ENCODE measurements at regions not wholly inside any gene's neighbourhood (a gene's known extent, or its start where the extent isn't known, plus 50 kb on each side); places are given as distances from the start of the nearest gene placed in this dataset.

DNA sequence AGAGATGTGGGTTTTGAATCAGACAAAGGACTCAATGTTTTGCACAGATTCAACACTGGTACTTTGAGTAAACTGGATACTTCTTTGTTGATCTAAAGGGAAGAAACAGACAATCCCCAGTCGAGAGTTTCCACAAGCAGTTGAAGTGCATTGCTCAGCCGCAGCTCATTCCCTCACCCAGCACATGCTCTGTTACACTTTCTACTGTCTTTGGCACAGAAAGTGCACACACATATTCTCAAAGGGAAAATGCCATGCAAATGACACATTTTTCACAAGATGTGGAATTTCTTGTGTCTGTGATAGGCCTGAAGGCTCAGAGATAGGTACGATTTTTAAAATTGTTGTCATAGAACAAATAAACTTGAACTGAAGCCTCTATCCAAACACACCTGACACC is 258.9 kb upstream of the TRIB2 start:
- ChIA-PET POLR2A (interaction anchor here (0.7 kb wide), 1 partner anchor 37 kb away, joined by 3 read pairs; no protein-coding TSS in a partner anchor), CTCF (ENCODE audit: unreplicated experiment) (no interaction called here)
- Histone ChIP-seq H3K4me1 (ENCODE audit: insufficient read depth, low read length, poor library complexity, severe bottlenecking) (no peaks in the 10 kb centered on the region), H3K36me3 (ENCODE audit: insufficient read depth, low read length) (no peaks in the 10 kb centered on the region), H3K9me2 (ENCODE audit: insufficient read depth, low read length) (no peaks in the 10 kb centered on the region), H3K27ac (ENCODE audit: low read depth, low read length, poor library complexity, severe bottlenecking) (no peak overlapping the region), H4K20me1 (ENCODE audit: insufficient read depth, low read length) (no peaks in the 10 kb centered on the region), H2AFZ (ENCODE audit: low read length) (no peak overlapping the region), H3K4me3 (ENCODE audit: low read depth, low read length, poor library complexity, severe bottlenecking) (no peak overlapping the region), H3K79me2 (ENCODE audit: insufficient read depth, low read depth, low read length) (no peaks in the 10 kb centered on the region), H3K4me2 (ENCODE audit: low read length) (no peak overlapping the region), H3K9me3 (ENCODE audit: low read length) (no peaks in the 10 kb centered on the region)
- no peak for TF ChIP-seq EZH2phosphoT487 (IDR thresholded peaks at IDR 0.05; ENCODE audit: borderline replicate concordance, low read depth, low read length)
- TF ChIP-seq, protein P1, sequence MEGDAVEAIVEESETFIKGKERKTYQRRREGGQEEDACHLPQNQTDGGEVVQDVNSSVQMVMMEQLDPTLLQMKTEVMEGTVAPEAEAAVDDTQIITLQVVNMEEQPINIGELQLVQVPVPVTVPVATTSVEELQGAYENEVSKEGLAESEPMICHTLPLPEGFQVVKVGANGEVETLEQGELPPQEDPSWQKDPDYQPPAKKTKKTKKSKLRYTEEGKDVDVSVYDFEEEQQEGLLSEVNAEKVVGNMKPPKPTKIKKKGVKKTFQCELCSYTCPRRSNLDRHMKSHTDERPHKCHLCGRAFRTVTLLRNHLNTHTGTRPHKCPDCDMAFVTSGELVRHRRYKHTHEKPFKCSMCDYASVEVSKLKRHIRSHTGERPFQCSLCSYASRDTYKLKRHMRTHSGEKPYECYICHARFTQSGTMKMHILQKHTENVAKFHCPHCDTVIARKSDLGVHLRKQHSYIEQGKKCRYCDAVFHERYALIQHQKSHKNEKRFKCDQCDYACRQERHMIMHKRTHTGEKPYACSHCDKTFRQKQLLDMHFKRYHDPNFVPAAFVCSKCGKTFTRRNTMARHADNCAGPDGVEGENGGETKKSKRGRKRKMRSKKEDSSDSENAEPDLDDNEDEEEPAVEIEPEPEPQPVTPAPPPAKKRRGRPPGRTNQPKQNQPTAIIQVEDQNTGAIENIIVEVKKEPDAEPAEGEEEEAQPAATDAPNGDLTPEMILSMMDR (conservative IDR thresholded peaks at IDR 0.05; ENCODE audit: low read length) = no peak
- no peak for DNase-seq (ENCODE audit: low spot score)
- intact Hi-C loops (cut with micrococcal nuclease; ENCODE audit: unreplicated experiment) = no loop called here
- no TSS peak for BruUV-seq (replicated peaks)

DNA sequence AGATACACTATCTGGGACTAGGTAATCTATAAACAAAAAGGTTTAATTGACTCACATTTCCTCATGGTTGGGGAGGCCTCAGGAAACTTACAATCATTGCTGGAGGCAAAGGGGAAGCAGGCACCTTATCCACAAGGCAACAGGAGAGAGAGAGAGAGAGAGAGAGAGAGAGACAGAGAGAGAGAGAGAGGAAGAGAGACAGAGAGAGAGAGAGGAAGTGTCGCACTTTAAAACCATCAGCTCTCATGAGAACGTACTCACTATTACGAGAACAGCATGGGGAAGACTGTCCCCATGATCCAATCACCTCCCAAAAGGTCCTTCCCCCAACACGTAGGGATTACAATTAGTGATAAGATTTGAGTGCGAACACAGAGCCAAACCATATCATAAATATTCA is 253.5 kb upstream of the TRIB2 start:
- H3K4me2 ChIP-seq (ENCODE audit: low read length) = no peak overlapping the region
- no peak overlapping the region for H2AFZ ChIP-seq (ENCODE audit: low read length)
- H3K4me1 ChIP-seq (ENCODE audit: insufficient read depth, low read length, poor library complexity, severe bottlenecking) = no peaks in the 10 kb centered on the region
- no peak overlapping the region for H3K4me3 ChIP-seq (ENCODE audit: low read depth, low read length, poor library complexity, severe bottlenecking)
- no peak for DNase-seq (ENCODE audit: low spot score)
- ChIA-PET CTCF (ENCODE audit: unreplicated experiment) (no interaction called here), POLR2A (interaction anchor here (0.7 kb wide), 1 partner anchor 13 kb away, joined by 3 read pairs; no protein-coding TSS in a partner anchor)
- intact Hi-C loops (cut with micrococcal nuclease; ENCODE audit: unreplicated experiment) = no loop called here
- H3K36me3 ChIP-seq (ENCODE audit: insufficient read depth, low read length) = no peaks in the 10 kb centered on the region
- BruUV-seq (replicated peaks) = no TSS peak
- H3K27ac ChIP-seq (ENCODE audit: low read depth, low read length, poor library complexity, severe bottlenecking) = no peak overlapping the region
- H3K9me2 ChIP-seq (ENCODE audit: insufficient read depth, low read length) = no peaks in the 10 kb centered on the region
- TF ChIP-seq, protein P1 (conservative IDR thresholded peaks at IDR 0.05; ENCODE audit: low read length) = no peak
- TF ChIP-seq EZH2phosphoT487 (IDR thresholded peaks at IDR 0.05; ENCODE audit: borderline replicate concordance, low read depth, low read length) = no peak
- H3K79me2 ChIP-seq (ENCODE audit: insufficient read depth, low read depth, low read length) = no peaks in the 10 kb centered on the region
- H3K9me3 ChIP-seq (ENCODE audit: low read length) = no peaks in the 10 kb centered on the region
- no peaks in the 10 kb centered on the region for H4K20me1 ChIP-seq (ENCODE audit: insufficient read depth, low read length)

DNA sequence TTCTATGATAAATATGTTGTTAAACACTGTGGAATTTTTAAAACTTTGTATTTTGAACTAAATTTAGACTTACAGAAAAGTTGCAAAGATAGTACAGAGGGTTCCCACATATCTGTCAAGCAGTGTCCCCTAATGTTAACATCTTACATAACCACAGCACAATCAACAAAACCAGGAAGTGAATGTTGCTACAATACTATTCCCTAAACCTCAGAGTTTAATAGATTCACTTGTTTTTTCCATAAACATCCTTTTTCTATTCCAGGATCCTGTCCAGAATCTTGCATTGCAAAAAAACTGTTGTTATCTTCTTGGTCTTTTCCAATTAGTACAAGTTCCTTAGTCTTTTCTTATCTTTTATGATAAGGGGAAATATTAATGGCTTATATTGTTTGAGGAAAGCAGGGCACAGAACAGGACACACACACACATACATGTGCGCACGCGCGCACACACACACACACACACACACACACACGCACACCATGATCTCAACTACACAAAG is 251.1 kb upstream of the TRIB2 start:
- Histone ChIP-seq H2AFZ (ENCODE audit: low read length) (no peak overlapping the region), H3K9me2 (ENCODE audit: insufficient read depth, low read length) (no peaks in the 10 kb centered on the region), H3K79me2 (ENCODE audit: insufficient read depth, low read depth, low read length) (no peaks in the 10 kb centered on the region), H3K4me2 (ENCODE audit: low read length) (no peak overlapping the region), H3K36me3 (ENCODE audit: insufficient read depth, low read length) (no peaks in the 10 kb centered on the region), H4K20me1 (ENCODE audit: insufficient read depth, low read length) (no peaks in the 10 kb centered on the region), H3K27ac (ENCODE audit: low read depth, low read length, poor library complexity, severe bottlenecking) (no peak overlapping the region), H3K4me1 (ENCODE audit: insufficient read depth, low read length, poor library complexity, severe bottlenecking) (no peaks in the 10 kb centered on the region), H3K9me3 (ENCODE audit: low read length) (no peaks in the 10 kb centered on the region), H3K4me3 (ENCODE audit: low read depth, low read length, poor library complexity, severe bottlenecking) (no peak overlapping the region)
- intact Hi-C loops (cut with micrococcal nuclease; ENCODE audit: unreplicated experiment) = no loop called here
- ChIA-PET CTCF (ENCODE audit: unreplicated experiment) (no interaction called here), POLR2A (interaction anchor here (0.6 kb wide), 1 partner anchor 576 kb away, joined by 4 read pairs; no protein-coding TSS in a partner anchor)
- no peak for DNase-seq (ENCODE audit: low spot score)
- BruUV-seq (replicated peaks) = no TSS peak
- TF ChIP-seq, protein P1 (conservative IDR thresholded peaks at IDR 0.05; ENCODE audit: low read length) = no peak
- no peak for TF ChIP-seq EZH2phosphoT487 (IDR thresholded peaks at IDR 0.05; ENCODE audit: borderline replicate concordance, low read depth, low read length)
